ENCODE measurements at regions not wholly inside any gene's neighbourhood (a gene's known extent, or its start where the extent isn't known, plus 50 kb on each side); places are given as distances from the start of the nearest gene placed in this dataset.

DNA sequence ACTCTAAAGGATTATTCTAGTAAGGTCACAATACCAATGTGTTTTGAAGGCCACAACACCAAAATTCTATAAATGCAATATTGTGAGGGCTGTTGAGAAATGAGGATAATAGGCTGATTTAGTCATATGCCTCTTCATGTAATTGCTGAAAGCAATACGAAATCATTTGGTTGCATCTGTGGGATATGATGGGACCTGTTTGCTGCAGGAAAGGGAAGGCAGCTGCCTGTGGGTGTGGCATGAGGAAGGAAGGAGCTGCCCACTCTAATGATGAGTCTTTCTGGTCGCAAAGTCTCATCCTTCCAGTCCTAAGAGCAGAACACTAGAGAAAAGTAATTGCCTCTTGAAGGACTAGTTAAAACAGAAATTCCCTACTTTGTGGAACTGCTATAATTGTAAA is 245.3 kb upstream of the ZPLD1 start:
- TF ChIP-seq POLR2A (IDR thresholded peaks at IDR 0.05; ENCODE audit: low read length) (no peak), GATA1 (IDR thresholded peaks at IDR 0.05; ENCODE audit: low read depth, low read length) (no peak)

Data from erythroblast (primary cell).